ENCODE measurements at regions not wholly inside any gene's neighbourhood (a gene's known extent, or its start where the extent isn't known, plus 50 kb on each side); places are given as distances from the start of the nearest gene placed in this dataset.
"Not testable (repeated sequence)": the region's sequence is repeated elsewhere in the genome, so short reads cannot be mapped to it uniquely, and the experiment has no call there.

DNA sequence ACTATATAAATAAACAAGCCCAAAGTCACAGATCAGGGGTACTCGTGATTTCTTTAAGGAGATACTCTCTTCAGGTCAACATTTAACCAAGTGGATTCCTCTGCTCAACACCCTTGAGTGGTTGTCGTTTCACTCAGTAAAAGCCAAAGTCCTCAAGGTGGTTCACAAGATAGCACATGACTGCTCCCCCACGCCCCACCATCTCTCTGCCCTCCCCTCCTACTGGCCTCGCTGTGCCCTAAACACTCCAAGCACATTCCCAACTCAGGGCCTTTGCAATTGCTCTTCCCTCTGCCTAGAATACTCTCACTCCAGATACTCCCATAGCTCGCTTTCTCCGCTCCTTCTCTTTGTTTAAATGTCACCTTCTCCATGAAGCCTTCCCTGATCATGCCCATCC, 72.1 kb upstream of the FHIP2A start (continued):
- TF ChIP-seq, protein P1, sequence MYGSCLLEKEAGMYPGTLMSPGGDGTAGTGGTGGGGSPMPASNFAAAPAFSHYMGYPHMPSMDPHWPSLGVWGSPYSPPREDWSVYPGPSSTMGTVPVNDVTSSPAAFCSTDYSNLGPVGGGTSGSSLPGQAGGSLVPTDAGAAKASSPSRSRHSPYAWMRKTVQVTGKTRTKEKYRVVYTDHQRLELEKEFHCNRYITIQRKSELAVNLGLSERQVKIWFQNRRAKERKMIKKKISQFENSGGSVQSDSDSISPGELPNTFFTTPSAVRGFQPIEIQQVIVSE (CRISPR knock-in tag; IDR thresholded peaks at IDR 0.05; ENCODE audit: borderline replicate concordance) = no peak
- TF ChIP-seq, protein P2, sequence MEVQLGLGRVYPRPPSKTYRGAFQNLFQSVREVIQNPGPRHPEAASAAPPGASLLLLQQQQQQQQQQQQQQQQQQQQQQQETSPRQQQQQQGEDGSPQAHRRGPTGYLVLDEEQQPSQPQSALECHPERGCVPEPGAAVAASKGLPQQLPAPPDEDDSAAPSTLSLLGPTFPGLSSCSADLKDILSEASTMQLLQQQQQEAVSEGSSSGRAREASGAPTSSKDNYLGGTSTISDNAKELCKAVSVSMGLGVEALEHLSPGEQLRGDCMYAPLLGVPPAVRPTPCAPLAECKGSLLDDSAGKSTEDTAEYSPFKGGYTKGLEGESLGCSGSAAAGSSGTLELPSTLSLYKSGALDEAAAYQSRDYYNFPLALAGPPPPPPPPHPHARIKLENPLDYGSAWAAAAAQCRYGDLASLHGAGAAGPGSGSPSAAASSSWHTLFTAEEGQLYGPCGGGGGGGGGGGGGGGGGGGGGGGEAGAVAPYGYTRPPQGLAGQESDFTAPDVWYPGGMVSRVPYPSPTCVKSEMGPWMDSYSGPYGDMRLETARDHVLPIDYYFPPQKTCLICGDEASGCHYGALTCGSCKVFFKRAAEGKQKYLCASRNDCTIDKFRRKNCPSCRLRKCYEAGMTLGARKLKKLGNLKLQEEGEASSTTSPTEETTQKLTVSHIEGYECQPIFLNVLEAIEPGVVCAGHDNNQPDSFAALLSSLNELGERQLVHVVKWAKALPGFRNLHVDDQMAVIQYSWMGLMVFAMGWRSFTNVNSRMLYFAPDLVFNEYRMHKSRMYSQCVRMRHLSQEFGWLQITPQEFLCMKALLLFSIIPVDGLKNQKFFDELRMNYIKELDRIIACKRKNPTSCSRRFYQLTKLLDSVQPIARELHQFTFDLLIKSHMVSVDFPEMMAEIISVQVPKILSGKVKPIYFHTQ (CRISPR knock-in tag; IDR thresholded peaks at IDR 0.05) = no peak
- TF ChIP-seq ZNF423 (CRISPR knock-in tag; IDR thresholded peaks at IDR 0.05) = no peak
- TF ChIP-seq, protein P3, sequence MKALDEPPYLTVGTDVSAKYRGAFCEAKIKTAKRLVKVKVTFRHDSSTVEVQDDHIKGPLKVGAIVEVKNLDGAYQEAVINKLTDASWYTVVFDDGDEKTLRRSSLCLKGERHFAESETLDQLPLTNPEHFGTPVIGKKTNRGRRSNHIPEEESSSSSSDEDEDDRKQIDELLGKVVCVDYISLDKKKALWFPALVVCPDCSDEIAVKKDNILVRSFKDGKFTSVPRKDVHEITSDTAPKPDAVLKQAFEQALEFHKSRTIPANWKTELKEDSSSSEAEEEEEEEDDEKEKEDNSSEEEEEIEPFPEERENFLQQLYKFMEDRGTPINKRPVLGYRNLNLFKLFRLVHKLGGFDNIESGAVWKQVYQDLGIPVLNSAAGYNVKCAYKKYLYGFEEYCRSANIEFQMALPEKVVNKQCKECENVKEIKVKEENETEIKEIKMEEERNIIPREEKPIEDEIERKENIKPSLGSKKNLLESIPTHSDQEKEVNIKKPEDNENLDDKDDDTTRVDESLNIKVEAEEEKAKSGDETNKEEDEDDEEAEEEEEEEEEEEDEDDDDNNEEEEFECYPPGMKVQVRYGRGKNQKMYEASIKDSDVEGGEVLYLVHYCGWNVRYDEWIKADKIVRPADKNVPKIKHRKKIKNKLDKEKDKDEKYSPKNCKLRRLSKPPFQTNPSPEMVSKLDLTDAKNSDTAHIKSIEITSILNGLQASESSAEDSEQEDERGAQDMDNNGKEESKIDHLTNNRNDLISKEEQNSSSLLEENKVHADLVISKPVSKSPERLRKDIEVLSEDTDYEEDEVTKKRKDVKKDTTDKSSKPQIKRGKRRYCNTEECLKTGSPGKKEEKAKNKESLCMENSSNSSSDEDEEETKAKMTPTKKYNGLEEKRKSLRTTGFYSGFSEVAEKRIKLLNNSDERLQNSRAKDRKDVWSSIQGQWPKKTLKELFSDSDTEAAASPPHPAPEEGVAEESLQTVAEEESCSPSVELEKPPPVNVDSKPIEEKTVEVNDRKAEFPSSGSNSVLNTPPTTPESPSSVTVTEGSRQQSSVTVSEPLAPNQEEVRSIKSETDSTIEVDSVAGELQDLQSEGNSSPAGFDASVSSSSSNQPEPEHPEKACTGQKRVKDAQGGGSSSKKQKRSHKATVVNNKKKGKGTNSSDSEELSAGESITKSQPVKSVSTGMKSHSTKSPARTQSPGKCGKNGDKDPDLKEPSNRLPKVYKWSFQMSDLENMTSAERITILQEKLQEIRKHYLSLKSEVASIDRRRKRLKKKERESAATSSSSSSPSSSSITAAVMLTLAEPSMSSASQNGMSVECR (CRISPR knock-in tag; IDR thresholded peaks at IDR 0.05; ENCODE audit: borderline replicate concordance) = no peak
- no peak for TF ChIP-seq GTF2I (CRISPR knock-in tag; conservative IDR thresholded peaks at IDR 0.05)

DNA sequence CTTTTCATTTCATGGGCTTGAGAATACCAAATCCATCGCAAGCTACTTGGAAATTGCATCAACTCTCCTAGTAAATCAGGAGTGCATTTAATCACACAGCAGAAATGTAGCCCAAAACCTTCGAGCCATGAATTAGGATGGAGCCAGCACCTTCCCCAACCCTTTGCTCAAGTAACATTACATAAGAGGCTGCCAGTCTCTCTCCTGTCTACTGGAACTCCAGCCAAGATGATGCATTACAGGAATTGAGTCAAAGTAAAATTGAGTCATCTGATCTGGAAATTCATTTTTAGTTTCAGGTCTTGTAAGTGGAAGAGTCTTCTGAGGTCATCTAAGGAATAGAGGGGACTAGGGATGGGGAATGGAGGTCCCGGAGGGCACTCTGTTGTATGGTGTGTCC, 69.7 kb upstream of the FHIP2A start:
- ChIA-PET POLR2A (interaction anchor here (0.5 kb wide), 1 partner anchor 813 kb away, joined by 3 read pairs; no protein-coding TSS in a partner anchor), CTCF (no interaction called here)
- no peak overlapping the region for H3K4me3 Mint-ChIP-seq
- no peak for TF ChIP-seq SP1 (CRISPR knock-in tag; conservative IDR thresholded peaks at IDR 0.05)
- TF ChIP-seq RELA (CRISPR knock-in tag; IDR thresholded peaks at IDR 0.05; ENCODE audit: borderline replicate concordance) = no peak
- no peak for TF ChIP-seq EMX1 (CRISPR knock-in tag; IDR thresholded peaks at IDR 0.05)
- TF ChIP-seq, protein P4, sequence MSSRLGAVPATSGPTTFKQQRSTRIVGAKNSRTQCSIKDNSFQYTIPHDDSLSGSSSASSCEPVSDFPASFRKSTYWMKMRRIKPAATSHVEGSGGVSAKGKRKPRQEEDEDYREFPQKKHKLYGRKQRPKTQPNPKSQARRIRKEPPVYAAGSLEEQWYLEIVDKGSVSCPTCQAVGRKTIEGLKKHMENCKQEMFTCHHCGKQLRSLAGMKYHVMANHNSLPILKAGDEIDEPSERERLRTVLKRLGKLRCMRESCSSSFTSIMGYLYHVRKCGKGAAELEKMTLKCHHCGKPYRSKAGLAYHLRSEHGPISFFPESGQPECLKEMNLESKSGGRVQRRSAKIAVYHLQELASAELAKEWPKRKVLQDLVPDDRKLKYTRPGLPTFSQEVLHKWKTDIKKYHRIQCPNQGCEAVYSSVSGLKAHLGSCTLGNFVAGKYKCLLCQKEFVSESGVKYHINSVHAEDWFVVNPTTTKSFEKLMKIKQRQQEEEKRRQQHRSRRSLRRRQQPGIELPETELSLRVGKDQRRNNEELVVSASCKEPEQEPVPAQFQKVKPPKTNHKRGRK (CRISPR knock-in tag; IDR thresholded peaks at IDR 0.05; ENCODE audit: borderline replicate concordance) = no peak
- no peak for TF ChIP-seq MYBL2 (CRISPR knock-in tag; IDR thresholded peaks at IDR 0.05)
- TF ChIP-seq, protein P3 (CRISPR knock-in tag; IDR thresholded peaks at IDR 0.05; ENCODE audit: borderline replicate concordance) = no peak
- TF ChIP-seq, protein P5, sequence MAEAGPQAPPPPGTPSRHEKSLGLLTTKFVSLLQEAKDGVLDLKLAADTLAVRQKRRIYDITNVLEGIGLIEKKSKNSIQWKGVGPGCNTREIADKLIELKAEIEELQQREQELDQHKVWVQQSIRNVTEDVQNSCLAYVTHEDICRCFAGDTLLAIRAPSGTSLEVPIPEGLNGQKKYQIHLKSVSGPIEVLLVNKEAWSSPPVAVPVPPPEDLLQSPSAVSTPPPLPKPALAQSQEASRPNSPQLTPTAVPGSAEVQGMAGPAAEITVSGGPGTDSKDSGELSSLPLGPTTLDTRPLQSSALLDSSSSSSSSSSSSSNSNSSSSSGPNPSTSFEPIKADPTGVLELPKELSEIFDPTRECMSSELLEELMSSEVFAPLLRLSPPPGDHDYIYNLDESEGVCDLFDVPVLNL (CRISPR knock-in tag; IDR thresholded peaks at IDR 0.05; ENCODE audit: borderline replicate concordance, low read depth) = no peak
- no peak for TF ChIP-seq ZNF138 (CRISPR knock-in tag; conservative IDR thresholded peaks at IDR 0.05)
- TF ChIP-seq, protein P1 (CRISPR knock-in tag; IDR thresholded peaks at IDR 0.05; ENCODE audit: borderline replicate concordance) = no peak
- no peak for TF ChIP-seq NFYB (CRISPR knock-in tag; conservative IDR thresholded peaks at IDR 0.05; ENCODE audit: low read depth)
- no peak for DNase-seq (ENCODE audit: low spot score)
- no peaks in the 10 kb centered on the region for H3K36me3 Mint-ChIP-seq
- peaks cover 3% of the 10 kb centered on the region; the same call in 1 of the 2 replicates for H3K9me3 Mint-ChIP-seq
- H3K27ac Mint-ChIP-seq = no peak overlapping the region
- no peaks in the 10 kb centered on the region for H3K27me3 Mint-ChIP-seq (ENCODE audit: low read depth)
- H3K4me1 Mint-ChIP-seq = no peaks in the 10 kb centered on the region
- ATAC-seq = no peak

DNA sequence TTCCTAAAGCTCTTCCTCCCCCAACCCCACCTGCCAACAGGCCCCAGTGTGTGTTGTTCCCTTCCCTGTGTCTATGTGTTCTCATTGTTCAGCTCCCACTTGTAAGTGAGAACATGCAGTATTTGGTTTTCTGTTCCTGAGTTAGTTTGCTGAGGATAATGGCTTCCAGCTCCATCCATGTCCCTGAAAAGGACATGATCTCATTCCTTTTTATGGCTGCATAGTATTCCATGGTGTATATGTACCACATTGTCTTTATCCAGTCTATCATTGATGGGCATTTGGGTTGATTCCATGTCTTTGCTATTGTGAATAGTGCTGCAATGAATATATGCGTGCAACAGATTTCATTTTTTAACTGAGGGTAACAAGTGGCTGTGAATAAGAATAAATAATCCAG, 69.0 kb upstream of the FHIP2A start:
- DNase-seq (ENCODE audit: low spot score); H3K9me3 Mint-ChIP-seq; CTCF ChIA-PET; H3K27me3 Mint-ChIP-seq (ENCODE audit: low read depth); H3K36me3 Mint-ChIP-seq; H3K27ac Mint-ChIP-seq; H3K4me3 Mint-ChIP-seq; ATAC-seq; POLR2A ChIA-PET; H3K4me1 Mint-ChIP-seq: not testable (repeated sequence)

All from WTC11 (cell line).